GM12878 (cell line): ENCODE measurements at regions not wholly inside any gene's neighbourhood (a gene's known extent, or its start where the extent isn't known, plus 50 kb on each side); places are given as distances from the start of the nearest gene placed in this dataset.
A peak's percentile ranks its signal among the peaks of the same experiment; 100 is the strongest.

Experiments used
- ATAC-seq: fragments of 200-7000 bp; cut with Tn5 transposase; 3 replicates; pipeline ENCODE4 v1.9.1; 2020; ENCODE audit warnings: mild to moderate bottlenecking, moderate library complexity
- BruUV-seq: library from RNA; stranded (reverse); fragments of 400-500 nt; replicated peaks from 2 replicates; lab custom pipeline; 2021; lab: Mats Ljungman, UMichigan
- CTCF ChIA-PET: fragments of 300-600 bp; sonication (Branson Sonifier 250); formaldehyde crosslinking; extraction: SDS; loops from one replicate; lab custom pipeline; 2021; ENCODE audit warnings: inconsistent platforms; lab: Yijun Ruan, JAX
- POLR2A ChIA-PET: fragments of 350-600 bp; formaldehyde crosslinking; extraction: SDS; loops from one replicate; lab custom pipeline; 2021; ENCODE audit warnings: inconsistent platforms; lab: Charles Lee
- RAD21 ChIA-PET: fragments of 300-600 bp; sonication (Branson Sonifier 250); formaldehyde crosslinking; loops from one replicate; lab custom pipeline; 2023; ENCODE audit warnings: antibody characterized with exemption; ENCODE audit not compliant: unreplicated experiment; lab: Charles Lee
- SMC1A ChIA-PET: fragments of 300-600 bp; sonication (Branson Sonifier 250); formaldehyde crosslinking; loops from one replicate; lab custom pipeline; 2023; ENCODE audit not compliant: unreplicated experiment, uncharacterized antibody; lab: Charles Lee
- DNase-seq: peaks from one replicate; pipeline ENCODE4 v3.0.0-alpha.2; 2011; ENCODE audit warnings: low read depth, low spot score
- FAIRE-seq: peaks from 3 replicates; lab custom pipeline; 2011; peaks lifted over from hg19 to GRCh38; lab: Jason Lieb, UNC
- H2AFZ ChIP-seq: 2 replicates; pipeline ENCODE4 v1.6.0; 2011; ENCODE audit warnings: low read depth, low read length, control low read depth; ENCODE audit not compliant: control insufficient read depth
- H3K27ac ChIP-seq: 2 replicates; pipeline ENCODE4 v1.5.1; 2011; ENCODE audit warnings: control low read depth; ENCODE audit not compliant: control insufficient read depth, insufficient read depth
- H3K27me3 ChIP-seq, 2 experiments: replicated peaks in 1 of 2; 2 replicates each; pipeline versions ENCODE4 v1.6.0 to v1.6.1; 2011; ENCODE audit warnings: low read length in 1 of 2; ENCODE audit not compliant: control insufficient read depth in 2 of 2, insufficient read depth in 2 of 2
- H3K36me3 ChIP-seq, 2 experiments: 2 replicates each; pipeline ENCODE4 v1.5.1; 2011; ENCODE audit warnings: low read length in 1 of 2; ENCODE audit not compliant: control insufficient read depth in 2 of 2, insufficient read depth in 2 of 2
- H3K4me1 ChIP-seq: 2 replicates; pipeline ENCODE4 v1.6.1; 2011; ENCODE audit warnings: mild to moderate bottlenecking, low read length, moderate library complexity, mixed read lengths; ENCODE audit not compliant: control insufficient read depth, insufficient read depth
- H3K4me2 ChIP-seq: 2 replicates; pipeline ENCODE4 v1.6.0; 2011; ENCODE audit warnings: control low read depth; ENCODE audit not compliant: control insufficient read depth, insufficient read depth
- H3K4me3 ChIP-seq: fragments of 200-600 bp; sonication (generic); 2 replicates; pipeline ENCODE4 v1.5.1; 2016
- H3K79me2 ChIP-seq: 2 replicates; pipeline ENCODE4 v1.6.0; 2011; ENCODE audit warnings: low read length; ENCODE audit not compliant: control insufficient read depth, insufficient read depth
- H3K9ac ChIP-seq: 2 replicates; pipeline ENCODE4 v1.8.0; 2011; ENCODE audit warnings: low read length, control low read depth, mixed read lengths; ENCODE audit not compliant: control insufficient read depth, insufficient read depth
- H3K9me3 ChIP-seq: replicated peaks from 3 replicates; pipeline ENCODE4 v1.5.1; 2011; ENCODE audit warnings: mild to moderate bottlenecking, low read length; ENCODE audit not compliant: control insufficient read depth, insufficient read depth
- H4K20me1 ChIP-seq: 2 replicates; pipeline ENCODE4 v1.6.0; 2011; ENCODE audit not compliant: control insufficient read depth, insufficient read depth
- CEBPB ChIP-seq, 2 experiments: fragments of 150-350 bp in 1 of 2; IDR thresholded peaks; 2 replicates each; pipeline ENCODE4 v1.6.1; 2012 to 2014; ENCODE audit warnings: low read depth in 2 of 2, low read length in 2 of 2, borderline replicate concordance in 1 of 2, inconsistent platforms in 1 of 2
- DPF2 ChIP-seq: fragments of 450-650 bp; IDR thresholded peaks from 2 replicates; pipeline ENCODE4 v1.6.1; 2017; ENCODE audit warnings: mild to moderate bottlenecking
- HCFC1 ChIP-seq: fragments of 150-350 bp; IDR thresholded peaks from 2 replicates; pipeline ENCODE4 v1.6.1; 2014; ENCODE audit warnings: low read length
- IKZF2 ChIP-seq, 2 experiments: fragments of 450-650 bp; IDR thresholded peaks; 2 replicates each; pipeline ENCODE4 v1.6.1; 2017; ENCODE audit warnings: mild to moderate bottlenecking in 2 of 2, moderate library complexity in 2 of 2
- JUND ChIP-seq: IDR thresholded peaks from 2 replicates; pipeline ENCODE4 v1.6.1; 2012; ENCODE audit warnings: low read depth, mild to moderate bottlenecking, low read length, improper control_type of control experiment, moderate library complexity
- PML ChIP-seq: IDR thresholded peaks from 2 replicates; pipeline ENCODE4 v1.6.1; 2012; ENCODE audit warnings: low read length, inconsistent platforms
- RAD21 ChIP-seq: IDR thresholded peaks from 2 replicates; pipeline ENCODE4 v1.6.1; 2011; ENCODE audit warnings: mild to moderate bottlenecking, low read depth, low read length, moderate library complexity; ENCODE audit not compliant: insufficient read depth
- RCOR1 ChIP-seq: conservative IDR thresholded peaks from 2 replicates; pipeline ENCODE4 v1.6.1; 2012; ENCODE audit warnings: low read depth, low read length, improper control_type of control experiment
- SIN3A ChIP-seq: IDR thresholded peaks from 2 replicates; pipeline ENCODE4 v1.6.1; 2012; ENCODE audit warnings: low read depth, low read length, improper control_type of control experiment
- SMAD1 ChIP-seq: fragments of 450-650 bp; IDR thresholded peaks from 2 replicates; pipeline ENCODE4 v1.6.1; 2018; ENCODE audit warnings: mild to moderate bottlenecking, low read depth; ENCODE audit not compliant: partially characterized antibody
- SMARCA5 ChIP-seq: fragments of 450-650 bp; IDR thresholded peaks from 2 replicates; pipeline ENCODE4 v1.6.1; 2017; ENCODE audit warnings: mild to moderate bottlenecking
- SUPT20H ChIP-seq: IDR thresholded peaks from 2 replicates; pipeline ENCODE4 v1.6.1; 2011; ENCODE audit warnings: low read depth, mild to moderate bottlenecking, low read length, moderate library complexity, borderline replicate concordance; ENCODE audit not compliant: control insufficient read depth
- YY1 ChIP-seq: IDR thresholded peaks from 2 replicates; pipeline ENCODE4 v1.6.1; 2011; ENCODE audit warnings: low read depth, mild to moderate bottlenecking, low read length
- WGBS: methylation state at CpG from one replicate; pipeline ENCODE4 v1.1.6; 2016; ENCODE audit warnings: low lambda C conversion rate; ENCODE audit not compliant: insufficient replicate concordance, insufficient coverage; ENCODE audit errors: missing lambda C conversion rate; 5-methylcytosine and 5-hydroxymethylcytosine counted together
- in situ Hi-C: fragments of 300-500 bp; cut with MboI; formaldehyde crosslinking; loops from 9 replicates; pipeline ENCODE4 v1.14.3; 2018; ENCODE audit warnings: mixed read lengths
- intact Hi-C: fragments of 100-400 bp; cut with micrococcal nuclease; formaldehyde crosslinking; loops from one replicate; pipeline ENCODE4 v1.14.2; 2022; ENCODE audit not compliant: unreplicated experiment
- TF ChIP-seq, protein P1 (sequence below): IDR thresholded peaks from 2 replicates; pipeline ENCODE4 v1.6.1; 2011; ENCODE audit warnings: borderline replicate concordance, low read depth, mild to moderate bottlenecking, moderate library complexity, low read length; ENCODE audit not compliant: insufficient read depth, poor library complexity, severe bottlenecking
- TF ChIP-seq, protein P2 (sequence below): fragments of 450-650 bp; IDR thresholded peaks from 2 replicates; pipeline ENCODE4 v1.6.1; 2017; ENCODE audit warnings: low read depth, mild to moderate bottlenecking, moderate library complexity
- TF ChIP-seq, protein P3 (sequence below): fragments of 450-650 bp; IDR thresholded peaks from 2 replicates; pipeline ENCODE4 v1.6.1; 2018; ENCODE audit warnings: borderline replicate concordance, mild to moderate bottlenecking; ENCODE audit not compliant: partially characterized antibody

DNA sequence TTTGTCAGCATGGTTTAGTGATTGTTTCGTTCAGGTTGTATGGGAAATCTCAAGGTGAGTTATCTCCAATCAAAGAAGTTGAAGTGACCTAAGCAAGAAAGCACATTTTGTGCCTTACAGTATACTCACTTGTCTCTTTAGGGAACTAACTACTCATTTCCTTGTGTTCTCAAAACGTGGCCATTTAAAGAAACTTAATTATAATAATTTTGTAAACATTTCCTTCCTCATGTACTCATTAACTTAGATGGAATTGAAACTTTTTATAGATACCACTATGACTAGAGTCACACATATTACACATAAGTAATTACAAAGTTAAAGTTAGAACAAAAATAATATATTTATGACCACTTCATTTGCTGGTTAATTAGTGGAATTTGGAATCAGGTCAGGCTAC is 552.6 kb downstream of the MRPL39 start (continued):
- TF ChIP-seq RCOR1 = no peak
- no peak for TF ChIP-seq SIN3A
- TF ChIP-seq CEBPB (IDR thresholded peaks at IDR 0.05; ENCODE audit: borderline replicate concordance in 1 of 2, low read depth in 2 of 2, low read length in 2 of 2) = no peak
- no peak for TF ChIP-seq PML
- no peak for TF ChIP-seq SMAD1
- no peak for TF ChIP-seq HCFC1
- no peak for TF ChIP-seq IKZF2 (IDR thresholded peaks at IDR 0.05)
- no peak for TF ChIP-seq SMARCA5
- TF ChIP-seq, protein P1, sequence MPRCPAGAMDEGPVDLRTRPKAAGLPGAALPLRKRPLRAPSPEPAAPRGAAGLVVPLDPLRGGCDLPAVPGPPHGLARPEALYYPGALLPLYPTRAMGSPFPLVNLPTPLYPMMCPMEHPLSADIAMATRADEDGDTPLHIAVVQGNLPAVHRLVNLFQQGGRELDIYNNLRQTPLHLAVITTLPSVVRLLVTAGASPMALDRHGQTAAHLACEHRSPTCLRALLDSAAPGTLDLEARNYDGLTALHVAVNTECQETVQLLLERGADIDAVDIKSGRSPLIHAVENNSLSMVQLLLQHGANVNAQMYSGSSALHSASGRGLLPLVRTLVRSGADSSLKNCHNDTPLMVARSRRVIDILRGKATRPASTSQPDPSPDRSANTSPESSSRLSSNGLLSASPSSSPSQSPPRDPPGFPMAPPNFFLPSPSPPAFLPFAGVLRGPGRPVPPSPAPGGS = no peak

DNA sequence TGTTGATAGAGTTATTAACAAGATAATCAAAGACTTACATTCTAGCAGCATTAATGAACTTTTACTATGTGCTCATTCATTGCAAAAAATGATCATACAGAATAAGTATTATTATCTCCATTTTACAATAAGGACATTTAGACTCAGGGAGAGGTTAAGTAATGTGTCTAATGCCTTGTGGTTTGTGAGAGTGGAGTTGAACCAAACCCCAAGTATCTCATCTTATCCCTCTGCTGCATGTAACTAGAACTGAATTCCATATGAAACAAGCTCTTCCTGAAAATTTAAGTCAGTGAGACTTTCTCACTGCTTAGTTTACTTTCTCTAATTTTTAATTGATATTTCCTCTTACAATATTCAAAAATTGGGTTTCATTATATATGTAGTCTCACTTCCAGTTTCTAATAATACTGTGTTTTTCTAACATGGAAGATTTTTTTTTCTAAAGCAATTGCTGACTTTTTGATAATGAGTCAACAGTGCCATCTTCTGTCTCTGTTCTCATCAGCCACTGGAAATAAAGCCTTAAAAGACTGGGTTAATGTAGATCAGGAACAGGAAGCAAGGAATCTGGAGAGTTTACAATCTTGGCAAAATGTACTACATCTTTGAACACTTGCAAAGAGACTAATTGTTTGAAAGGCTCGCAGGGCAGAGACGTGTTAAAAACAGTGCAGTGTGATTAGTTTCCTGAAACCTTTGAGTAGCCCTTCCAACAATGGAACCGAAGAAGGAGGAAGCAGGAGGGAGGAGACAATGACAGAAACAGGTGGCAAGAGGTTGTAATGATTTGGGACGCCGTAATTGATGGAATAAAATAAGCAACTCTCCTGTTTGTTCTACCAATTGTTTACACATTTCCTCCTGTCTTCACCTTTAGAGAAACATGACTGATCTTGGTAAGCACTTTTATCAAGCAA is 567.6 kb downstream of the MRPL39 start:
- H3K4me2 ChIP-seq = peak overlapping the region; percentile 10
- WGBS = 0% methylated on average over 5 of the region's 5 CpGs
- TF ChIP-seq, protein P2, sequence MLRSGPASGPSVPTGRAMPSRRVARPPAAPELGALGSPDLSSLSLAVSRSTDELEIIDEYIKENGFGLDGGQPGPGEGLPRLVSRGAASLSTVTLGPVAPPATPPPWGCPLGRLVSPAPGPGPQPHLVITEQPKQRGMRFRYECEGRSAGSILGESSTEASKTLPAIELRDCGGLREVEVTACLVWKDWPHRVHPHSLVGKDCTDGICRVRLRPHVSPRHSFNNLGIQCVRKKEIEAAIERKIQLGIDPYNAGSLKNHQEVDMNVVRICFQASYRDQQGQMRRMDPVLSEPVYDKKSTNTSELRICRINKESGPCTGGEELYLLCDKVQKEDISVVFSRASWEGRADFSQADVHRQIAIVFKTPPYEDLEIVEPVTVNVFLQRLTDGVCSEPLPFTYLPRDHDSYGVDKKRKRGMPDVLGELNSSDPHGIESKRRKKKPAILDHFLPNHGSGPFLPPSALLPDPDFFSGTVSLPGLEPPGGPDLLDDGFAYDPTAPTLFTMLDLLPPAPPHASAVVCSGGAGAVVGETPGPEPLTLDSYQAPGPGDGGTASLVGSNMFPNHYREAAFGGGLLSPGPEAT = no peak
- no peak for TF ChIP-seq YY1
- TF ChIP-seq JUND = no peak
- TF ChIP-seq RAD21 = peak; percentile 71
- TF ChIP-seq, protein P3, sequence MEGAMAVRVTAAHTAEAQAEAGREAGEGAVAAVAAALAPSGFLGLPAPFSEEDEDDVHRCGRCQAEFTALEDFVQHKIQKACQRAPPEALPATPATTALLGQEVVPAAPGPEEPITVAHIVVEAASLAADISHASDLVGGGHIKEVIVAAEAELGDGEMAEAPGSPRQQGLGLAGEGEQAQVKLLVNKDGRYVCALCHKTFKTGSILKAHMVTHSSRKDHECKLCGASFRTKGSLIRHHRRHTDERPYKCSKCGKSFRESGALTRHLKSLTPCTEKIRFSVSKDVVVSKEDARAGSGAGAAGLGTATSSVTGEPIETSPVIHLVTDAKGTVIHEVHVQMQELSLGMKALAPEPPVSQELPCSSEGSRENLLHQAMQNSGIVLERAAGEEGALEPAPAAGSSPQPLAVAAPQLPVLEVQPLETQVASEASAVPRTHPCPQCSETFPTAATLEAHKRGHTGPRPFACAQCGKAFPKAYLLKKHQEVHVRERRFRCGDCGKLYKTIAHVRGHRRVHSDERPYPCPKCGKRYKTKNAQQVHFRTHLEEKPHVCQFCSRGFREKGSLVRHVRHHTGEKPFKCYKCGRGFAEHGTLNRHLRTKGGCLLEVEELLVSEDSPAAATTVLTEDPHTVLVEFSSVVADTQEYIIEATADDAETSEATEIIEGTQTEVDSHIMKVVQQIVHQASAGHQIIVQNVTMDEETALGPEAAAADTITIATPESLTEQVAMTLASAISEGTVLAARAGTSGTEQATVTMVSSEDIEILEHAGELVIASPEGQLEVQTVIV = no peak
- no peak for TF ChIP-seq SUPT20H
- 0 out of 2 replicates have a peak, but pooled peaks have one; percentile 21 for TF ChIP-seq DPF2

More for the DNA sequence above, 567.6 kb downstream of the MRPL39 start:
- in situ Hi-C loops (loop anchor here (5.0 to 10.0 kb wide), 2 partner anchors 142 to 345 kb away; no protein-coding TSS in a partner anchor), intact Hi-C loops (loop anchor here (1.0 to 10.0 kb wide), 5 partner anchors 138 to 525 kb away; no protein-coding TSS in a partner anchor)
- no peaks in the 10 kb centered on the region for H3K36me3 ChIP-seq
- H3K79me2 ChIP-seq = no peaks in the 10 kb centered on the region
- H3K9me3 ChIP-seq = no peaks in the 10 kb centered on the region; the same call in 2 of the 3 replicates
- SMC1A ChIA-PET = interaction anchor here (0.7 to 7.7 kb wide), 10 partner anchors 21 to 346 kb away, joined by 3 to 72 read pairs (median 4); no protein-coding TSS in a partner anchor
- H2AFZ ChIP-seq = peak overlapping the region; percentile 64
- DNase-seq (peak; percentile 82), ATAC-seq (peak; percentile 89), FAIRE-seq (peak; percentile 84)
- H3K9ac ChIP-seq = peak overlapping the region; percentile 11; the same call in 1 of the 2 replicates
- 0 out of 2 replicates have a peak, but pooled peaks cover 2% of the 10 kb centered on the region for H3K4me1 ChIP-seq
- H4K20me1 ChIP-seq = no peaks in the 10 kb centered on the region
- CTCF ChIA-PET = interaction anchor here (0.6 to 6.1 kb wide), 10 partner anchors 9 to 536 kb away, joined by 3 to 50 read pairs (median 4); no protein-coding TSS in a partner anchor
- BruUV-seq = no TSS peak
- H3K27ac ChIP-seq = 0 out of 2 replicates have a peak overlapping the region, but pooled peaks have one; percentile 4
- RAD21 ChIA-PET = interaction anchor here (0.6 to 7.4 kb wide), 10 partner anchors 136 to 643 kb away, joined by 3 to 45 read pairs (median 4); no protein-coding TSS in a partner anchor
- POLR2A ChIA-PET = no interaction called here
- H3K27me3 ChIP-seq = no peaks in the 10 kb centered on the region
- H3K4me3 ChIP-seq = peak overlapping the region; percentile 20; the same call in 1 of the 2 replicates
